MM.1S (cell line): ENCODE measurements at regions not wholly inside any gene's neighbourhood (a gene's known extent, or its start where the extent isn't known, plus 50 kb on each side); places are given as distances from the start of the nearest gene placed in this dataset.
"Not testable (repeated sequence)": the region's sequence is repeated elsewhere in the genome, so short reads cannot be mapped to it uniquely, and the experiment has no call there.

Source experiments
- DNase-seq: peaks from one replicate; pipeline ENCODE4 v3.0.0-alpha.2; 2015
- H2AFZ ChIP-seq: fragments of 300-600 bp; sonication (generic); 2 replicates; pipeline ENCODE4 v1.6.0; 2016; ENCODE audit warnings: antibody characterized with exemption, low read length
- H3F3A ChIP-seq: fragments of 300-600 bp; sonication (generic); 2 replicates; pipeline ENCODE4 v1.6.1; 2016; ENCODE audit warnings: mild to moderate bottlenecking, antibody characterized with exemption, low read length, moderate library complexity, mixed read lengths; ENCODE audit not compliant: insufficient read depth
- H3K27ac ChIP-seq: fragments of 300-600 bp; sonication (generic); 2 replicates; pipeline ENCODE4 v1.5.1; 2016; ENCODE audit warnings: mild to moderate bottlenecking, low read length
- H3K27me3 ChIP-seq: fragments of 300-600 bp; sonication (generic); replicated peaks from 2 replicates; pipeline ENCODE4 v1.6.0; 2016; ENCODE audit warnings: low read length; ENCODE audit not compliant: insufficient read depth
- H3K36me3 ChIP-seq: fragments of 300-600 bp; sonication (generic); replicated peaks from 2 replicates; pipeline ENCODE4 v1.6.1; 2016; ENCODE audit warnings: mild to moderate bottlenecking, low read length, mixed read lengths; ENCODE audit not compliant: insufficient read depth
- H3K4me1 ChIP-seq: fragments of 300-600 bp; sonication (generic); 2 replicates; pipeline ENCODE4 v1.6.1; 2016; ENCODE audit warnings: low read length, mixed read lengths
- H3K4me2 ChIP-seq: fragments of 300-600 bp; sonication (generic); 2 replicates; pipeline ENCODE4 v1.6.0; 2016; ENCODE audit warnings: low read depth, low read length
- H3K4me3 ChIP-seq: fragments of 300-600 bp; sonication (generic); 2 replicates; pipeline ENCODE4 v1.5.1; 2016; ENCODE audit warnings: low read length, mixed read lengths
- H3K79me2 ChIP-seq: fragments of 300-600 bp; sonication (generic); 2 replicates; pipeline ENCODE4 v1.6.1; 2016; ENCODE audit warnings: mixed run types, low read length, mixed read lengths
- H3K9ac ChIP-seq: fragments of 300-600 bp; sonication (generic); 2 replicates; pipeline ENCODE4 v1.6.1; 2016; ENCODE audit warnings: low read length, mixed read lengths
- H3K9me2 ChIP-seq: fragments of 300-600 bp; sonication (generic); replicated peaks from 2 replicates; pipeline ENCODE4 v1.6.1; 2016; ENCODE audit warnings: mild to moderate bottlenecking, low read length, mixed read lengths; ENCODE audit not compliant: insufficient read depth
- H3K9me3 ChIP-seq: fragments of 300-600 bp; sonication (generic); replicated peaks from 2 replicates; pipeline ENCODE4 v1.6.1; 2016; ENCODE audit warnings: mild to moderate bottlenecking, low read length, mixed read lengths; ENCODE audit not compliant: insufficient read depth
- H4K20me1 ChIP-seq: fragments of 300-600 bp; sonication (generic); 2 replicates; pipeline ENCODE4 v1.6.1; 2016; ENCODE audit warnings: mild to moderate bottlenecking, low read length, moderate library complexity, mixed read lengths; ENCODE audit not compliant: insufficient read depth
- EZH2 ChIP-seq: fragments of 300-600 bp; sonication (generic); optimal IDR thresholded peaks from 2 replicates; pipeline ENCODE3; 2017; ENCODE audit warnings: low read depth, mild to moderate bottlenecking, antibody characterized with exemption, low read length, mixed read lengths
- EZH2phosphoT487 ChIP-seq: fragments of 300-600 bp; sonication (generic); IDR thresholded peaks from 2 replicates; pipeline ENCODE4 v1.6.1; 2018; ENCODE audit warnings: antibody characterized with exemption, low read length
- TF ChIP-seq, protein P1 (sequence below): fragments of 300-600 bp; sonication (generic); IDR thresholded peaks from 2 replicates; pipeline ENCODE4 v1.5.1; 2016; ENCODE audit warnings: antibody characterized with exemption, low read length, mixed read lengths

DNA sequence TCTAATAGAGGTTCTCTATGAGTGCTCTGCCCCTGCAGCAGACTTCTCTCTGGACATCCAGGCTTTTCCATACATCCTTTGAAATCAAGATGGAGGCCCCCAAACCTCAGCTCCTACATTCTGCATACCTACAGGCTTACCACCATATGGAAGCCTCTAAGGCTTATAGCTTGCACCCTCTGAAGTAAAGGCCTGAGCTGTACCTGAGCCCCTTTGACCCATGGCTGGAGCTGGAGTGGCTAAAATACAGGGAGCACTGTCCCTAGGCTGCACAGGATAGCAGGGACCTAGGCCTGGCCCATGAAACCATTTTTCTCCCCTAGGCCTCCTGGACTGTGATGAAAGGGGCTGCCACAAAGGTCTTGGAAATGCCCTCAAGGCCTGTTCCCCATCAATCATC is 1086.1 kb upstream of the MIR17HG start:
- no peak overlapping the region for H3K4me3 ChIP-seq
- H3K27me3 ChIP-seq = no peaks in the 10 kb centered on the region
- no peak for DNase-seq
- no peak for TF ChIP-seq EZH2phosphoT487
- no peak for TF ChIP-seq EZH2
- TF ChIP-seq, protein P1, sequence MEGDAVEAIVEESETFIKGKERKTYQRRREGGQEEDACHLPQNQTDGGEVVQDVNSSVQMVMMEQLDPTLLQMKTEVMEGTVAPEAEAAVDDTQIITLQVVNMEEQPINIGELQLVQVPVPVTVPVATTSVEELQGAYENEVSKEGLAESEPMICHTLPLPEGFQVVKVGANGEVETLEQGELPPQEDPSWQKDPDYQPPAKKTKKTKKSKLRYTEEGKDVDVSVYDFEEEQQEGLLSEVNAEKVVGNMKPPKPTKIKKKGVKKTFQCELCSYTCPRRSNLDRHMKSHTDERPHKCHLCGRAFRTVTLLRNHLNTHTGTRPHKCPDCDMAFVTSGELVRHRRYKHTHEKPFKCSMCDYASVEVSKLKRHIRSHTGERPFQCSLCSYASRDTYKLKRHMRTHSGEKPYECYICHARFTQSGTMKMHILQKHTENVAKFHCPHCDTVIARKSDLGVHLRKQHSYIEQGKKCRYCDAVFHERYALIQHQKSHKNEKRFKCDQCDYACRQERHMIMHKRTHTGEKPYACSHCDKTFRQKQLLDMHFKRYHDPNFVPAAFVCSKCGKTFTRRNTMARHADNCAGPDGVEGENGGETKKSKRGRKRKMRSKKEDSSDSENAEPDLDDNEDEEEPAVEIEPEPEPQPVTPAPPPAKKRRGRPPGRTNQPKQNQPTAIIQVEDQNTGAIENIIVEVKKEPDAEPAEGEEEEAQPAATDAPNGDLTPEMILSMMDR = no peak
- no peak overlapping the region for H3K4me2 ChIP-seq
- no peaks in the 10 kb centered on the region for H3K9me3 ChIP-seq
- no peaks in the 10 kb centered on the region for H4K20me1 ChIP-seq
- no peaks in the 10 kb centered on the region for H3K36me3 ChIP-seq
- no peaks in the 10 kb centered on the region for H3K79me2 ChIP-seq
- H3K27ac ChIP-seq = no peak overlapping the region
- no peak overlapping the region for H2AFZ ChIP-seq
- H3F3A ChIP-seq = no peaks in the 10 kb centered on the region
- no peaks in the 10 kb centered on the region for H3K4me1 ChIP-seq
- H3K9me2 ChIP-seq = no peaks in the 10 kb centered on the region
- no peak overlapping the region for H3K9ac ChIP-seq

DNA sequence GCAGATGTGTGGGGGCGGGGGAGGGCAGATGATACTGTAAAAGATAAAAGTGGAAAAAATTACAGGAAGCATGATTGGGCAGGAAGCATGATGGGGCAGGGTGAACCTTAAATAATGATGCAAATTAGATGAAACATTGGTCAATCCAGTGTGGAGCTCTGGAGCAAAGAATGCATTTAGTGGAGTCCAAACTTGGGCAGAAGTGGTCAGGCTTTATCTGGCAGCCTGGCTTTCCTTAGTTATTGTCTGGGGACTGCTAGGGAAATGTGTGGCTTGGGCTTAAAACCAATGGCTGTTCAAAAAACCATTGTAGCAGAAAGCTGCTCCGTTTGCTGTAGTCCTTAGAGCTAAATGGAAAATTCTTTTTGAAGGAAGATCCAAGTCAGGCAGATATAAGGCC is 1077.3 kb upstream of the MIR17HG start:
- no peaks in the 10 kb centered on the region for H3K9me3 ChIP-seq
- H3K4me3 ChIP-seq = no peak overlapping the region
- H3K9ac ChIP-seq = no peak overlapping the region
- H3K36me3 ChIP-seq = no peaks in the 10 kb centered on the region
- no peaks in the 10 kb centered on the region for H3K79me2 ChIP-seq
- no peak overlapping the region for H2AFZ ChIP-seq
- H3F3A ChIP-seq = no peaks in the 10 kb centered on the region
- TF ChIP-seq, protein P1 = no peak
- no peaks in the 10 kb centered on the region for H3K4me1 ChIP-seq
- H3K27ac ChIP-seq = no peak overlapping the region
- H4K20me1 ChIP-seq = no peaks in the 10 kb centered on the region
- DNase-seq = no peak
- no peak overlapping the region for H3K4me2 ChIP-seq
- no peaks in the 10 kb centered on the region for H3K27me3 ChIP-seq
- H3K9me2 ChIP-seq = no peaks in the 10 kb centered on the region

- Histone ChIP-seq H4K20me1 (no peaks in the 10 kb centered on the region), H3K27ac (no peak overlapping the region), H3K4me2 (no peak overlapping the region), H3K4me3 (no peak overlapping the region), H3K9me2 (no peaks in the 10 kb centered on the region), H3K36me3 (no peaks in the 10 kb centered on the region), H3K9ac (no peak overlapping the region), H3K4me1 (no peaks in the 10 kb centered on the region), H2AFZ (no peak overlapping the region), H3K9me3 (no peaks in the 10 kb centered on the region), H3K27me3 (no peaks in the 10 kb centered on the region), H3K79me2 (no peaks in the 10 kb centered on the region), H3F3A (no peaks in the 10 kb centered on the region)
- TF ChIP-seq, protein P1 = no peak
- TF ChIP-seq EZH2 (no peak), EZH2phosphoT487 (no peak)
- DNase-seq = no peak
These were observed 1075.1 kb upstream of the MIR17HG start for GRCh38 chr13:90272356-90272755.

GRCh38 chr13:90276216-90276615 is 1071.3 kb upstream of the MIR17HG start:
- no peak for DNase-seq
- H3K27ac ChIP-seq = no peak overlapping the region
- no peak overlapping the region for H3K4me2 ChIP-seq
- H3K79me2 ChIP-seq = no peaks in the 10 kb centered on the region
- no peaks in the 10 kb centered on the region for H3F3A ChIP-seq
- TF ChIP-seq EZH2phosphoT487 = no peak
- TF ChIP-seq, protein P1 = no peak
- no peak for TF ChIP-seq EZH2
- H4K20me1 ChIP-seq = no peaks in the 10 kb centered on the region
- no peak overlapping the region for H2AFZ ChIP-seq
- no peak overlapping the region for H3K9ac ChIP-seq
- no peaks in the 10 kb centered on the region for H3K9me3 ChIP-seq
- no peaks in the 10 kb centered on the region for H3K36me3 ChIP-seq
- H3K4me3 ChIP-seq = no peak overlapping the region
- no peaks in the 10 kb centered on the region for H3K9me2 ChIP-seq
- no peaks in the 10 kb centered on the region for H3K4me1 ChIP-seq
- no peaks in the 10 kb centered on the region for H3K27me3 ChIP-seq

DNA sequence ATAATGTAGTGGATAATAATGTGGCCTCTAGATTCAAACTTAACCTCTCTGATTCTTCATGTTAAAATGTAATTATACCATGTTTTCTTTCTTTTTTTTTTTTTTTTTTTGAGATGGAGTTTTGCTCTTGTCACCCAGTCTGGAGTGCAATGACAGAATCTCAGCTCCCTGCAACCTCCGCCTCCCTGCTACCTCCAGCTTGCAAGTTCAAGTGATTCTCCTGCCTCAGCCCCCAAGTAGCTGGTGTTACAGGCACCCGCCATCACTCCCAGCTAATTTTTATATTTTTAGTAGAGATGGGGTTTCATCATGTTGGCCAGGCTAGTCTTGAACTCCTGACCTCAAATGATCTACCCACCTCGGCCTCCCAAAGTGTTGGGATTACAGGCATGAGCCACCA is 1069.3 kb upstream of the MIR17HG start:
- not testable (repeated sequence) for H3F3A ChIP-seq, H3K4me3 ChIP-seq, H4K20me1 ChIP-seq, H3K9ac ChIP-seq, H3K4me2 ChIP-seq, H3K79me2 ChIP-seq, H3K36me3 ChIP-seq, H3K27me3 ChIP-seq, DNase-seq, H3K9me3 ChIP-seq, H2AFZ ChIP-seq, H3K27ac ChIP-seq, H3K4me1 ChIP-seq, H3K9me2 ChIP-seq
